ELR (cell line): ENCODE measurements at regions not wholly inside any gene's neighbourhood (a gene's known extent, or its start where the extent isn't known, plus 50 kb on each side); places are given as distances from the start of the nearest gene placed in this dataset.
"Not testable (repeated sequence)": the region's sequence is repeated elsewhere in the genome, so short reads cannot be mapped to it uniquely, and the experiment has no call there.

Experiments used
- DNase-seq: peaks from one replicate; pipeline ENCODE4 v3.0.0-alpha.2; 2015; ENCODE audit warnings: low read depth

DNA sequence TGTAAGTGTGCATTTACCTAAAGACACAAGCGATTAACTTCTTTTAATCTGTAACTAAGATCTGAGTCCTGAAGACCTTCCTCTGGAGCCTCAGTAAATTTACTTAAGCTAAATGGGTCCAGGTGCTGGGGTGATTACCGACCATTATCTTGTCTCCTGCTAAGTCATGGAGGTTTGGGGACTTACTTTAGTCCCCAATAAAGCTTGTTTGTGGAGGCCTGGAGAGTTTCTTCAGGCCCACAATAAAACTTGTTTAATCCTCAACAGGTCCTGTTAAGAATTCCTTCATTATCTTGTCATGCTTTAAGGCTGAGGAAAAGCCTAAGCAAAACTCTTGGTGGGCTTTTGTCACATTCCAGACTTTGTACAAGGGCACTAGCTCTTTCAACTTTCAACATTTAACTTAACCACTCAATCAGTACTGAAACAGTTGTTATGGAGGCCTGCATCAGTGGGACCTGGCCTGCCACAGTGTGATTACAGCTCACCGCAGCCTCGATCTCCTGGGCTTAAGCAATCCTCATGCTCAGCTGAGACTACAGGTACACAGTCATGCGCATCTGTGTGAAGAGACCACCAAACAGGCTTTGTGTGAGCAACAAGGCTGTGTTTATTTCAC is 84.0 kb downstream of the FMO4 start:
- no peak for DNase-seq

DNA sequence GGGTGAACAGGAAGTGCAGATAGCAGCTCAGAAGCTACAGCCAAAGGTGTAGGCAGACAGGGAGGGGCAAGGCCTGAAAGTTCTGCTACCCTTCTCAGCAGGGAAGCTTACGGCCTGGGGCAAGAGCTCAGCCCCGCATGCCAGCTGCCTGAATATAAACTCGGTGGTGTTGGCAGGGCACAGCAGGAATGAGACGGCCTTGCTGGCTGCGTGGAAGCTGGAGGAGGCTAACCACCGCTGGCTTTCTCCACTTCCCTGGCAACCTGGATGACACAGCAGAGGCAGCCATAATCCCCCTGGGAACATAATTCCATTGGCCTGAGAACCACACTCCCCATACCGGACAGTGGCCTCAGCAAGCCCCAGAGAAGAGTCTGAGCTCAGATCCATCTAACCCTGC is 81.9 kb upstream of the PRRC2C start:
- peak; percentile 4 for DNase-seq

DNA sequence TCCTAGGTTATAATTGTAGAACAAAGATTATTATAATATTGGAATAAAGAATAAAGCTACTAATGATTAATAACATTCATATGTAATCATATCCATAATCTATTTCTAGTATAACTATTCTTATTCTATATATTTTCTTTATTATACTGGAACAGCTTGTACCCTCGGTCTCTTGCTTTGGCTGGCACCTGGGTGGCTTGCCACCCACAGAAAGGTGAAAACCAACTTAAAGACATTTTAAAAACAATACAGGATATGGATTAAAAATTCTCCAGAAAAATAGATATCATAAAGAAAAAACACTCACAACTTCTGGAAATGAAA is 80.0 kb upstream of the PRRC2C start:
- DNase-seq, result no peak

DNA sequence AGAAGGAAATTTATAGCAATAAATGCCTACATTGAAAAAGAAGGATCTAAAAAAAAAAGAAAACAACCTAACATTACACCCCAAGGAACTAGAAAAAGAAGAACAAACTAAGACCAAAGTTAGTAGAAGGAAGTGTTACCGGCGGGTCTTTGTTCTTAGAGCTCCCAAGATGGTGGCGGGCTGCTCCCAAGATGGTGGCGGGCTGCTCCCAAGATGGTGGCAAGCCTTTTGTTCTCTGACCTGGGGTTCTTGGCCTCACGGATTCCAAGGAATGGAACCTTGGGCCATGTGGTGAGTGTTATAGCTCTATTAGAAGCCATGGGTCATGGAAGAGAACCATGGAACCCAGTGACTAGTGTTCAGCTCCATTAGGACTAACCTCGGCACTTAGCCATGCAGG is 71.8 kb upstream of the PRRC2C start:
- DNase-seq, result not testable (repeated sequence)

- DNase-seq, result no peak
Observed at GRCh38 chr1:171418546-171418945, 66.8 kb upstream of the PRRC2C start.

- DNase-seq, result no peak
Observed at GRCh38 chr1:171420810-171421209, 64.5 kb upstream of the PRRC2C start.

DNA sequence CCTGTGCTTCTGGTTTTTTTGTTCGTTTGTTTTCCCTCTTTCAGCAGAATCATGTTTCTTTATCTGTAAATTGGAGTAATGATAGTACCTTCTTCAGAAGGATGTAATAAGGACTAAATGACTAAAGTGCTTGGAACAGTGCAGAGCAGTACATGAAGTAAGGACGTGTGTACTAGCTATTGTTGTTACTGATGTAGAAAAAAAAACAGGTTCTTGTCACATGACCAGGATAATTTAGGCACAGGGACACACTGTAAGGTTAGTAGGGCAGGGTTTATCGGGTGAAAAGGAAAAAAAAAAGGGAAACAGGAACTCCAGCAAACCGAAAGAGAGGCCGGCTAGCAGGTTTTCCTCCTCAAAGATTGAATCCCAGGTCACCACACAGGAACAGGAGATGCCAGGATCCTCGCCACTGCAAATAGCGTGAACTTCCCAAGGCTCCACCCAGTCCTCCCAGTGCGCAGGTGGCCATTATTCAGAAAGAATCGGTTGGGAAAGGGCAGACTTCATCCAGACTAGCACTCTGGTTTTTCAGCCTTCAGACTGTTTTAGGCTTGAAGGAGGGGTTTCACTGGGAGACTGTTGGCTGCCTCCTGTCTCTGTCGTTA is 63.8 kb upstream of the PRRC2C start:
- DNase-seq, result no peak

DNA sequence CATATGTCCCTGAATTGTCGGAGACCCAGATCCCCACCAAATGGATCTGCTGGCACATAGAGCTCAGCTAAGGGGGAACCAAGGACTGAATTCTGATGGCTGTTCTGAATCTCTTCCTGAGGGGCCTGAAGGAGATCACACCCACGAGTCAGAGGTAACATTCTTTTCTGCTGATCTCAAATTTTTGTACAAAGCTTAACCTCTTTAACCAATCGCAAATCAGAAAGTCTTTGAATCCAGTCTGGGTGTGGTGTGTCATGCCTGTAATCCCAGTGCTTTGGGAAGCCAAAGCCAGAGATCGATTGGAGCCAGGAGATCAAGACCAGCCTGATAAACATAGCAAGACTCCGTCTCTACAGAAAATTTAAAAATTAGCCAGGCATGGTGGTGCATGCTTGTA is 62.8 kb upstream of the PRRC2C start:
- peak; percentile 64 for DNase-seq

DNA sequence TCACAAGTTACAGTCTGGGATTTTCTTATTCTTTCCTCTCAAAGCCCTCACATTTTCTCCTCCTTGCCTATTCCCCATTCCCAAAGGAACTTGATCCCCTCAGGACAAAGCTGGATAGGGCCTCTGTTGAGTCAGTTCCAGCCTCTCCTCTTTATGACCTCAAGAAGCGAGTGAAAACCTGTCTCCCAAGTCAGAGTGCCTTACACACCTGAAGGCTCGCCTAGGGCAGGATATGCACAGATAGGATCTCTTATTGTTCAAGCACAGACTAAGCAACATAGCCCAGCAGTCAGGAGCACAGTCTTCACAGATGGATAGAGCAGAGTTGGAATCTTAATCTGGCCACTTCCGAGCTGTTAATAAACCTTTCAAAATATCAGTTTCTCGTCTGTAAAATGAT is 60.8 kb upstream of the PRRC2C start:
- DNase-seq, result no peak

- no peak for DNase-seq
Observed at GRCh38 chr1:171426645-171427044, 58.7 kb upstream of the PRRC2C start.

DNA sequence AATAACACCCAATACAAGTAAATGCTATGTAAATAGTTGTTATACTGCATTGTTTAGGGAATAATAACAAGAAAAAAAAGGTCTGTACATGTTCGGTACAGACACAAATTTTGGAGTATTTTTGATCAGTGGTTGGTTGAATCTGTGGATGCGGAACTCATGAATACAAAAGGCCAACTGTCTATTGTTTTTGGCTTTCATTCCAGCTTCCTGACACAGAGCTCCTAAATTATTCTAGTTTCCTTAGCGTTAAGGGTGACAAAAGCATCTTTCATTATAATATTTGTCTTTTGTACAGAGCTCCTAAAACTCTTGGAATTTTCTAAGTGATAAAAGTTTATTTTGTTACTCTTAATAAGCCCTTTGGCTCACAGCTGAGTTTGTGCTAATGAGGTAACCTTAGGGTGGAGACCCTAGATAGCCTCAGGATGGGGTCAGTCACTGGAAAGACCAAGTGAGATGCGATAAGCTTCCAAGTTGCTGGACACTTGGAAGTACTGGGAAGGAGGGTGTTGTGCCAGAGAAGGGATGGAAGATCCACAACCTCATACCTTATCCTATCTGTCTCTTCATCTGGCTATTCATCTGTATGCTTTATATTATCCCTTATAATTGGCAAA is 57.4 kb upstream of the PRRC2C start:
- DNase-seq, result no peak

DNA sequence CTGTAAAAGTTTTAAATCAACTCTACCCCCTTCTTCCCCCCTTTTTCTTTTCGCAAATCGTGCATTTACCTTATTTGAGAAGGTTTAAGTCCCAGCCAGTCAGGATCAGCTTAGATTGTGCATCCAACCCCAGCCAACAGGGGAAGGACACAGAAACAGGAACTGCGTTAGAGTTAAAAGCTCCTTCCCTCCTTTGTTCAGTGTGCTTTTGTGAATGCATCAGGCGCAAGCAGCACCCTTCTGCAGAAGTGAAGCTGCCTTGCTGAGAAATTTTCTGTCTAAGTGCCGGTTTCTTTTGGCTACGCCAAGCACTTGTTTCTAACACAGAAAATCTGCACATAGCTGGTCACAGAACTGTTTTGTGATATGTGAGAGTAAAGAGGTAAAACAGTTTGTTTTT is 56.2 kb upstream of the PRRC2C start:
- no peak for DNase-seq

DNA sequence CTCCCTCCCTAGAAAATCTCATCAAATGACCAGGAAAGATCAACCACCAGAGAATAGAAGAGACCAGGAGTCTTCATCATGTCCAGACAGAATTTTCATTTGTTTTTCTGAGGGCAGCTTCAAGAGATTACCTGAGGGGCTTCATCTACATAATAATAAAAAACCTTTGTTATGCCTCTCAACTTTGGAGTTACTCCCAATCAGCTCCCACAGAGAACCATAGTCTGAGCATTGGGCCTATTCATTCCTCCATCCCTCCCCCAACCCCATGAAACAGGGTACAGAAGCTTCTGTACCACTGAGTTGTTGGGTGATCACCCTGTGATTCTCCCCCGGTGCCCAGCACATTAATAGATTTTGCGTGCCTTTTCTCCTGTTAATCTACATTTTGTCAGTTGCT is 53.3 kb upstream of the PRRC2C start:
- DNase-seq, result no peak

DNA sequence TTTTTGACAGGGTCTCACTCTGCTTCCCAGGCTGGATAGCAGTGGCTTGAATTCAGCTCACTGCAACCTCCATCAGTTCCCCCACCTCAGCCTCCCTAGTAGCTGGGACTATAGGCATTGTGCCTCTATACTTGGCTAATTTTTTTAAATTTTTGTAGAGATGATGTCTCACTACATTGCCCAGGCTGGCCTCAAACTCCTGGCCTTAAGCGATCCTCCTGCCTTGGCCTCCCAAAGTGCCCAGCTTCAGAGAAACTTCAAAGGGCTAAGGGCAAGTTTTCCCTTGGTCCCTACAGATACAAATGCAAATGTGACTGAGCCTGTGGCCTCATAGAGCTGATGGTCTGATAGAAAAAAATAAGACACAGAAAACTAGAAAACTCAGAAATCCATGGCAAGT is 52.9 kb upstream of the PRRC2C start:
- no peak for DNase-seq

DNA sequence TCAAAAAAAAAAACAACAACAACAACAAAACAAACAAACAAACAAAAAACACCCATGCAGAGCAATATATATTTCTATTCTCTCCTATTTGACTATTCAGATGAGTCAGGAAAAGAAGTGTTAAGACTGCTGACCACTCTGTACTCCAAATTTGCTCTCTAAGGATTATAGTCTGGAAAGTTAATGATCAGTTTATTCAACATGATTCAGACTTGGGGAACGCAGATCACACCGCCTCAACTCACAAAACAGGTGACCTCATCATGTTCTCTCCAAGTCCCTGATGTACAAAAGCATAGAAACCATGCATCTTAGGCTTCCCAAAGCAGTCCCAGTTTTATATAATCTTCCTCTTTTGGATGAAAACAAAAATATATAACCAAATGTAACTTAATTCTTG is 51.9 kb upstream of the PRRC2C start:
- peak; percentile 92 for DNase-seq

DNA sequence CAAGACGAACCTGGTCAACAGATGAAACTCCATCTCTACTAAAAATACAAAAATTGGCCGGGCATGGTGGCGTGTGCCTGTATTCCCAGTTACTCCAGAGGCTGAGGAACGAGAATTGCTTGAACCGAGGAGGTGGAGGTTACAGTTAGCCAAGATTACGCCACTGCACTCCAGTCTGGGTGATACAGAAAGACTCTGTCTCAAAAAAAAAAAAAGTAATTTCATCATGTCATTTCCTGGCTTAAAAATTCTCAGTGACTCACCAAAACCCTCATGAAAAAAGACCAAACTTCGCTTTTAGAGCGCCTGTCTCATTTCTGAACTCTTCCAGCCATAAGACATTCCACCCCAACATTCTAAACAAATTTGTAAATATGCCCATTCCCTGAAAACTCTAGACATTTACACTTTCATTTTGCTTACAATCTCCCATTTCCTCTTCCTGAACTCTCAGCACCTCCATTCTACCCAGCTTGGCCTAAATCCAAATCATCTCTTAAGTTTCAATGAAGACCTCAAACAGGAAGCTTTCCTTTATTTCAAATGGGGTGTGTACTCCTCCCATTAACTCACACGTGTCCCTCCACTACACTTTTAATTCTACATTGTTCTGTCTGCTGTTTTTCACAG is 50.5 kb upstream of the PRRC2C start:
- DNase-seq, result peak; percentile 92
